ENCODE measurements at regions not wholly inside any gene's neighbourhood (a gene's known extent, or its start where the extent isn't known, plus 50 kb on each side); places are given as distances from the start of the nearest gene placed in this dataset.

- Mint-ChIP-seq H3K27ac (ENCODE audit: unreplicated experiment) (no peak overlapping the region), H3K4me3 (ENCODE audit: unreplicated experiment) (no peak overlapping the region), H3K27me3 (ENCODE audit: insufficient read depth, unreplicated experiment) (no peaks in the 10 kb centered on the region), H3K4me1 (ENCODE audit: low read depth, unreplicated experiment) (no peaks in the 10 kb centered on the region), H3K9me3 (ENCODE audit: unreplicated experiment) (no peaks in the 10 kb centered on the region), H3K36me3 (ENCODE audit: insufficient read depth, unreplicated experiment) (no peaks in the 10 kb centered on the region)
- TF ChIP-seq, protein P1, sequence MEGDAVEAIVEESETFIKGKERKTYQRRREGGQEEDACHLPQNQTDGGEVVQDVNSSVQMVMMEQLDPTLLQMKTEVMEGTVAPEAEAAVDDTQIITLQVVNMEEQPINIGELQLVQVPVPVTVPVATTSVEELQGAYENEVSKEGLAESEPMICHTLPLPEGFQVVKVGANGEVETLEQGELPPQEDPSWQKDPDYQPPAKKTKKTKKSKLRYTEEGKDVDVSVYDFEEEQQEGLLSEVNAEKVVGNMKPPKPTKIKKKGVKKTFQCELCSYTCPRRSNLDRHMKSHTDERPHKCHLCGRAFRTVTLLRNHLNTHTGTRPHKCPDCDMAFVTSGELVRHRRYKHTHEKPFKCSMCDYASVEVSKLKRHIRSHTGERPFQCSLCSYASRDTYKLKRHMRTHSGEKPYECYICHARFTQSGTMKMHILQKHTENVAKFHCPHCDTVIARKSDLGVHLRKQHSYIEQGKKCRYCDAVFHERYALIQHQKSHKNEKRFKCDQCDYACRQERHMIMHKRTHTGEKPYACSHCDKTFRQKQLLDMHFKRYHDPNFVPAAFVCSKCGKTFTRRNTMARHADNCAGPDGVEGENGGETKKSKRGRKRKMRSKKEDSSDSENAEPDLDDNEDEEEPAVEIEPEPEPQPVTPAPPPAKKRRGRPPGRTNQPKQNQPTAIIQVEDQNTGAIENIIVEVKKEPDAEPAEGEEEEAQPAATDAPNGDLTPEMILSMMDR (IDR thresholded peaks at IDR 0.05; ENCODE audit: insufficient read depth in 1 of 2, low read depth in 1 of 2, low read length in 1 of 2, severe bottlenecking in 1 of 2, unreplicated experiment in 1 of 2) = no peak
- ChIA-PET POLR2A (no interaction called here), CTCF (interaction anchor here (0.6 kb wide), 1 partner anchor 438 kb away, joined by 3 read pairs; no protein-coding TSS in a partner anchor)
- BruUV-seq (replicated peaks) = no TSS peak
- no peaks in the 10 kb centered on the region for H3K4me1 ChIP-seq
- H3K27me3 ChIP-seq (replicated peaks; ENCODE audit: control insufficient read depth, insufficient read depth, low read length) = no peaks in the 10 kb centered on the region
- no peak for DNase-seq
- no peaks in the 10 kb centered on the region for H3K36me3 ChIP-seq (ENCODE audit: control insufficient read depth, insufficient read depth, low read length)
- no peak overlapping the region for H3K4me3 ChIP-seq (ENCODE audit: low read depth, low read length)
- intact Hi-C loops (cut with micrococcal nuclease; ENCODE audit: unreplicated experiment) = no loop called here
- no peaks in the 10 kb centered on the region for H3K9me3 ChIP-seq
These were observed 67.4 kb upstream of the OSBPL11 start for GRCh38 chr3:125662675-125663074.

DNA sequence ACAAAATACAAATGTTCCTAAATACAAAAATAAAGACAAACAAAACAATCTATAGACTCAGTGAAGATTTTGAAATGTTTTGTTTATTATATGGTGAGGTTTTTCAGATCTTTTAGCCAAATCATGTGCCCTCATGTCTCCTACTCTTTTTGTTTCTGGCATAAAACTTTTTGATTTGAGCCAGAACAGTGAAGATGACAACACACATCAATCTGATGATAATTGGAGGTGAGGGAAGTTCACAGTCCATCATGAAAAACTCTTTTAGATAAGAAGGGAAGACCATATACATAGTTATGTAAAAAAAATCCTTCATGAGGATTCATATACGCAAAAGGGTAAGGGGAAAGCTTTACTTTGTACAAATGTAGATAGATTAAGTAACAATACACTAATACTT is 75.1 kb upstream of the OSBPL11 start:
- no peak overlapping the region for H3K4me3 Mint-ChIP-seq (ENCODE audit: unreplicated experiment)
- DNase-seq = no peak
- Histone ChIP-seq H3K27me3 (replicated peaks; ENCODE audit: control insufficient read depth, insufficient read depth, low read length) (no peaks in the 10 kb centered on the region), H3K4me1 (0 out of 2 replicates have a peak, but pooled peaks cover 3% of the 10 kb centered on the region), H3K36me3 (ENCODE audit: control insufficient read depth, insufficient read depth, low read length) (no peaks in the 10 kb centered on the region), H3K4me3 (ENCODE audit: low read depth, low read length) (no peak overlapping the region), H3K9me3 (no peaks in the 10 kb centered on the region)
- H3K27ac Mint-ChIP-seq (ENCODE audit: unreplicated experiment) = no peak overlapping the region
- H3K9me3 Mint-ChIP-seq (ENCODE audit: unreplicated experiment) = no peaks in the 10 kb centered on the region
- no TSS peak for BruUV-seq (replicated peaks)
- TF ChIP-seq, protein P1 (IDR thresholded peaks at IDR 0.05; ENCODE audit: insufficient read depth in 1 of 2, low read depth in 1 of 2, low read length in 1 of 2, severe bottlenecking in 1 of 2, unreplicated experiment in 1 of 2) = no peak
- no peaks in the 10 kb centered on the region for H3K4me1 Mint-ChIP-seq (ENCODE audit: low read depth, unreplicated experiment)
- ChIA-PET POLR2A (no interaction called here), CTCF (no interaction called here)
- intact Hi-C loops (cut with micrococcal nuclease; ENCODE audit: unreplicated experiment) = no loop called here
- no peaks in the 10 kb centered on the region for H3K36me3 Mint-ChIP-seq (ENCODE audit: insufficient read depth, unreplicated experiment)
- no peaks in the 10 kb centered on the region for H3K27me3 Mint-ChIP-seq (ENCODE audit: insufficient read depth, unreplicated experiment)

DNA sequence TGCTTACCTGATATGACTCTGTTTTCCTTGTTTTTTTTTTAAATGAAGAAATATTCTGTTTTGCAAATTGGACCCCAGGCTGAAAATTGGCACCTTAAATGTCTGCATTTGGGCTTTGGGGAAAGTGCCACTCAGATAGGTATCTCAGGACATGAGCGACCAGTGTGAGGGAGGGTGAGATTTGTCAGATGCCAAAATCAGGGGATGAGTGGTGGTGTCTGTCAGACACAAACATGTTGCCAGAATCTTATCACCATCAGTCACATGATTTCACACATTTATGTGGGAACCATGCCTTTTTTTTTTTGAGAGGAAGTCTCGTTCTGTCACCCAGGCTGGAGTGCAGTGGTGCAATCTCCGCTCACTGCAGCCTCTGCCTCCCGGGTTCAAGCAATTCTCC is 75.6 kb upstream of the OSBPL11 start:
- intact Hi-C loops (cut with micrococcal nuclease; ENCODE audit: unreplicated experiment) = no loop called here

More for the DNA sequence above, 75.6 kb upstream of the OSBPL11 start:
- Histone ChIP-seq H3K4me1 (0 out of 2 replicates have a peak, but pooled peaks cover 3% of the 10 kb centered on the region), H3K9me3 (no peaks in the 10 kb centered on the region), H3K4me3 (ENCODE audit: low read depth, low read length) (no peak overlapping the region), H3K36me3 (ENCODE audit: control insufficient read depth, insufficient read depth, low read length) (no peaks in the 10 kb centered on the region), H3K27me3 (replicated peaks; ENCODE audit: control insufficient read depth, insufficient read depth, low read length) (no peaks in the 10 kb centered on the region)
- Mint-ChIP-seq H3K4me3 (ENCODE audit: unreplicated experiment) (no peak overlapping the region), H3K27ac (ENCODE audit: unreplicated experiment) (no peak overlapping the region), H3K36me3 (ENCODE audit: insufficient read depth, unreplicated experiment) (no peaks in the 10 kb centered on the region), H3K9me3 (ENCODE audit: unreplicated experiment) (no peaks in the 10 kb centered on the region), H3K4me1 (ENCODE audit: low read depth, unreplicated experiment) (no peaks in the 10 kb centered on the region), H3K27me3 (ENCODE audit: insufficient read depth, unreplicated experiment) (no peaks in the 10 kb centered on the region)
- no TSS peak for BruUV-seq (replicated peaks)
- ChIA-PET CTCF (no interaction called here), POLR2A (no interaction called here)
- TF ChIP-seq, protein P1 (IDR thresholded peaks at IDR 0.05; ENCODE audit: insufficient read depth in 1 of 2, low read depth in 1 of 2, low read length in 1 of 2, severe bottlenecking in 1 of 2, unreplicated experiment in 1 of 2) = no peak
- DNase-seq = no peak

Data from Caco-2 (cell line).